PC-3 (cell line): ENCODE measurements at regions not wholly inside any gene's neighbourhood (a gene's known extent, or its start where the extent isn't known, plus 50 kb on each side); places are given as distances from the start of the nearest gene placed in this dataset.

Source experiments
- ATAC-seq: fragments of 200-7000 bp; cut with Tn5 transposase; 2 replicates; pipeline ENCODE4 v1.9.1; 2020; ENCODE audit warnings: mild to moderate bottlenecking, moderate library complexity
- BruUV-seq: library from RNA; stranded (reverse); fragments of 400-500 nt; replicated peaks from 2 replicates; lab custom pipeline; 2021; lab: Mats Ljungman, UMichigan
- CTCF ChIA-PET: fragments of 300-600 bp; sonication (Branson Sonifier 250); formaldehyde crosslinking; loops from one replicate; lab custom pipeline; 2022; ENCODE audit warnings: antibody characterized with exemption; lab: Charles Lee
- POLR2A ChIA-PET: fragments of 300-600 bp; sonication (Branson Sonifier 250); formaldehyde crosslinking; loops from one replicate; lab custom pipeline; 2022; ENCODE audit warnings: antibody characterized with exemption; ENCODE audit not compliant: unreplicated experiment; lab: Charles Lee
- DNase-seq: peaks from one replicate; pipeline ENCODE4 v3.0.0-alpha.2; 2015
- H2AFZ ChIP-seq: fragments of 300-600 bp; sonication (generic); 2 replicates; pipeline ENCODE4 v1.6.0; 2016; ENCODE audit warnings: antibody characterized with exemption, low read length
- H3F3A ChIP-seq: fragments of 300-600 bp; sonication (generic); one replicate; pipeline ENCODE4 v1.6.0; 2017; ENCODE audit warnings: antibody characterized with exemption, low read length, control low read depth, mild to moderate bottlenecking; ENCODE audit not compliant: unreplicated experiment
- H3K27ac ChIP-seq: fragments of 300-600 bp; sonication (generic); 2 replicates; pipeline ENCODE4 v1.5.1; 2016; ENCODE audit warnings: mild to moderate bottlenecking, low read length
- H3K27me3 ChIP-seq: fragments of 300-600 bp; sonication (generic); 2 replicates; pipeline ENCODE4 v1.6.1; 2016; ENCODE audit warnings: low read length, mixed read lengths
- H3K36me3 ChIP-seq: fragments of 300-600 bp; sonication (generic); 2 replicates; pipeline ENCODE4 v1.6.1; 2016; ENCODE audit warnings: low read depth, mixed run types, low read length, mixed read lengths
- H3K4me1 ChIP-seq: fragments of 300-600 bp; sonication (generic); 2 replicates; pipeline ENCODE4 v1.5.1; 2016; ENCODE audit warnings: low read length; ENCODE audit not compliant: insufficient read depth
- H3K4me2 ChIP-seq: fragments of 300-600 bp; sonication (generic); 2 replicates; pipeline ENCODE4 v1.6.0; 2016; ENCODE audit warnings: low read length
- H3K4me3 ChIP-seq: fragments of 300-600 bp; sonication (generic); 2 replicates; pipeline ENCODE4 v1.5.1; 2016; ENCODE audit warnings: mild to moderate bottlenecking, low read length, mixed read lengths
- H3K79me2 ChIP-seq: fragments of 300-600 bp; sonication (generic); 2 replicates; pipeline ENCODE4 v1.6.1; 2017; ENCODE audit warnings: low read length, mixed read lengths
- H3K9ac ChIP-seq: fragments of 300-600 bp; sonication (generic); 2 replicates; pipeline ENCODE4 v1.6.0; 2016; ENCODE audit warnings: mild to moderate bottlenecking, low read length
- H3K9me2 ChIP-seq: fragments of 300-600 bp; sonication (generic); replicated peaks from 2 replicates; pipeline ENCODE4 v1.6.1; 2016; ENCODE audit warnings: mixed run types, low read length, mixed read lengths
- H3K9me3 ChIP-seq: fragments of 300-600 bp; sonication (generic); 2 replicates; pipeline ENCODE4 v1.6.1; 2016; ENCODE audit warnings: low read length, mixed read lengths
- H4K20me1 ChIP-seq: fragments of 300-600 bp; sonication (generic); 2 replicates; pipeline ENCODE4 v1.6.1; 2016; ENCODE audit warnings: low read length, mixed read lengths
- EZH2 ChIP-seq: fragments of 300-600 bp; sonication (generic); IDR thresholded peaks from one replicate; pipeline ENCODE4 v1.6.1; 2017; ENCODE audit warnings: antibody characterized with exemption, mild to moderate bottlenecking, low read length; ENCODE audit not compliant: unreplicated experiment
- EZH2phosphoT487 ChIP-seq: fragments of 300-600 bp; sonication (generic); IDR thresholded peaks from 2 replicates; pipeline ENCODE4 v1.6.1; 2018; ENCODE audit warnings: mild to moderate bottlenecking, antibody characterized with exemption, low read length, borderline replicate concordance
- intact Hi-C: fragments of 100-400 bp; cut with micrococcal nuclease; formaldehyde crosslinking; loops from 2 replicates; pipeline ENCODE4 v1.9.0; 2023
- TF ChIP-seq, protein P1 (sequence below): fragments of 300-600 bp; sonication (generic); conservative IDR thresholded peaks from 2 replicates; pipeline ENCODE4 v1.5.1; 2017; ENCODE audit warnings: antibody characterized with exemption, low read depth, mild to moderate bottlenecking, low read length

DNA sequence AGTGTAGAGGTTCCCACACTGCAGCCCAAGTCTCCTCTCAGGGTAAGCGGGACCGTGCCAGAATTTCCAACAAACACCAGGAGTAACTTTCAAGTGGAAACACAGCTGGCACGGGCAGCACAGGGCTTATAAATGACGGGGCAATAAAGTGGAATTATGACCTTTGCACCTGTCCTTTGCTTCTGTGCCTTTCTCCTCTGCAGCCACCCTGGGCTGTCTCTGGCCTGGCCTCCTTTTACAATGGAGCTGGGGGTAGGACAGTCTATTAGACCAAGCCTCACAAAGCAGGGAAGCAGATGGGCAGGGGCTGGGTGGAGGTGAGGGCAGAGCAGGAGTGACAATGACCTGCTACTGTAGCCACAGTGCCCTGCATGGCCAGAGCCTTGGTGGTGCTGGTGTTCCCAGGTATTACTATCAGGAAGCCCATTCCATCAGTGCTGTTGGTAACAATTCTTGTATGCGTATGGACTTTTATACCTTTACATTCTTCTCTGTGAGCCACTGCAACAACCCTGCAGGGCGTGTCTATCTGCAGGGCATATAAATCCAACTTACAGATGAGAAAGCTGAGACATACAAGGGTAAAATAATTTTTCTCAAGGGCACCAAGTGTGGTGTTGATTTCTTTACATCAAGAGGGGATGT is 387.8 kb downstream of the CTTN start:
- BruUV-seq, result no TSS peak
- no peak overlapping the region for H2AFZ ChIP-seq
- no peaks in the 10 kb centered on the region for H3F3A ChIP-seq
- ChIA-PET CTCF (no interaction called here), POLR2A (no interaction called here)
- 0 out of 2 replicates have a peak, but pooled peaks cover 5% of the 10 kb centered on the region for H3K9me2 ChIP-seq
- H3K9me3 ChIP-seq, result no peaks in the 10 kb centered on the region
- no peaks in the 10 kb centered on the region for H4K20me1 ChIP-seq
- ATAC-seq (no peak), DNase-seq (no peak)
- peaks cover 10% of the 10 kb centered on the region for H3K79me2 ChIP-seq
- peaks cover 16% of the 10 kb centered on the region for H3K4me1 ChIP-seq
- H3K9ac ChIP-seq, result no peak overlapping the region
- intact Hi-C loops, result no loop called here
- no peak overlapping the region for H3K4me2 ChIP-seq
- peaks cover 6% of the 10 kb centered on the region; the same call in 1 of the 2 replicates for H3K36me3 ChIP-seq
- TF ChIP-seq EZH2phosphoT487, result no peak
- TF ChIP-seq EZH2, result no peak
- TF ChIP-seq, protein P1, sequence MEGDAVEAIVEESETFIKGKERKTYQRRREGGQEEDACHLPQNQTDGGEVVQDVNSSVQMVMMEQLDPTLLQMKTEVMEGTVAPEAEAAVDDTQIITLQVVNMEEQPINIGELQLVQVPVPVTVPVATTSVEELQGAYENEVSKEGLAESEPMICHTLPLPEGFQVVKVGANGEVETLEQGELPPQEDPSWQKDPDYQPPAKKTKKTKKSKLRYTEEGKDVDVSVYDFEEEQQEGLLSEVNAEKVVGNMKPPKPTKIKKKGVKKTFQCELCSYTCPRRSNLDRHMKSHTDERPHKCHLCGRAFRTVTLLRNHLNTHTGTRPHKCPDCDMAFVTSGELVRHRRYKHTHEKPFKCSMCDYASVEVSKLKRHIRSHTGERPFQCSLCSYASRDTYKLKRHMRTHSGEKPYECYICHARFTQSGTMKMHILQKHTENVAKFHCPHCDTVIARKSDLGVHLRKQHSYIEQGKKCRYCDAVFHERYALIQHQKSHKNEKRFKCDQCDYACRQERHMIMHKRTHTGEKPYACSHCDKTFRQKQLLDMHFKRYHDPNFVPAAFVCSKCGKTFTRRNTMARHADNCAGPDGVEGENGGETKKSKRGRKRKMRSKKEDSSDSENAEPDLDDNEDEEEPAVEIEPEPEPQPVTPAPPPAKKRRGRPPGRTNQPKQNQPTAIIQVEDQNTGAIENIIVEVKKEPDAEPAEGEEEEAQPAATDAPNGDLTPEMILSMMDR, result no peak
- H3K27ac ChIP-seq, result no peak overlapping the region
- no peak overlapping the region for H3K4me3 ChIP-seq
- H3K27me3 ChIP-seq, result no peaks in the 10 kb centered on the region

DNA sequence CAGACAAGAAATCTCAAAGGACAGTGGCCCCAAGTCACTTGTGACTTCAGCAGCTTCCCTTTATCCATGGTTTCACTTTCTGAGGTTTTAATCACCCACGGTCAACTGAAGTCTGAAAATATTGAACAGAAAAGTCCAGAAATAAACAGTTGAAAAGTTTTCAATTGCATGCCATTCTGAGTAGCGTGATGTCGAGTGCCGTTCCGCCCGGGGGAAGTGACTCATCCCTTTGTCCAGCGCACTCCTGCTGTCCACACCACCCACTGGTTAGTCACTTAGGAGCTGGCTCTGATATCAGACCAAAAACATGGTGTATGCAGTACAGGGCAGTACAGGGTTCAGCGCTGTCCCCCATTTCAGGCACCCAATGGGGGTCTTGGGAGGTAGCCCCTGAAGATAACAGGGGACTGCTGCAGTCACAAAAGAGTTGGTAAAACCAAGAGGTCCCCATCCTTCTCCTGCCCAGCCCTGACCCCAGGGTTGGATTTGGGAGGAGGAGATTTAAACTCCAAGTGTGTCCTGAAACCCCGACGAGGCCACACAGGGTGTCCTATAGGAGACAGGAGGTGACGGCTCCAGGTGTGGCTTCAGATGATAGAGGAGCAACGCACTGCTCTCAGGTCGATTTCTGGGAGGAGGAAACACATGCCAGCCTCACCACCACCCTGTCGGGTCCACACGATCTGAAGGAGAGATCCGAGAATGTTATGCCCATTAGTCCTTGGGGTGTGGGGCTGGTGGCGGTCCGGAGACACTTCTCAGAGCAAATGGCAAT is 390.1 kb downstream of the CTTN start:
- Histone ChIP-seq H3K27ac (peak overlapping the region; percentile 85), H4K20me1 (no peaks in the 10 kb centered on the region), H3K9me2 (0 out of 2 replicates have a peak, but pooled peaks cover 5% of the 10 kb centered on the region), H3K9ac (peak overlapping the region; percentile 51), H3K4me1 (peaks cover 16% of the 10 kb centered on the region), H3K27me3 (no peaks in the 10 kb centered on the region), H3K4me3 (0 out of 2 replicates have a peak overlapping the region, but pooled peaks have one; percentile 3), H2AFZ (peak overlapping the region; percentile 38), H3K36me3 (peaks cover 13% of the 10 kb centered on the region; the same call in 1 of the 2 replicates), H3F3A (no peaks in the 10 kb centered on the region), H3K79me2 (peaks cover 10% of the 10 kb centered on the region), H3K4me2 (peak overlapping the region; percentile 57), H3K9me3 (no peaks in the 10 kb centered on the region)
- ChIA-PET POLR2A (interaction anchor here (0.5 kb wide), 1 partner anchor 648 kb away, joined by 6 read pairs; no protein-coding TSS in a partner anchor), CTCF (no interaction called here)
- peak; percentile 100 for ATAC-seq
- DNase-seq, result peak; percentile 95
- TF ChIP-seq, protein P1, result no peak
- TF ChIP-seq EZH2phosphoT487, result no peak
- no peak for TF ChIP-seq EZH2
- no TSS peak for BruUV-seq
- intact Hi-C loops, result no loop called here
